Transverse colon (tissue), 4 donors: ENCODE measurements at regions not wholly inside any gene's neighbourhood (a gene's known extent, or its start where the extent isn't known, plus 50 kb on each side); places are given as distances from the start of the nearest gene placed in this dataset.

ENCODE experiments used
- CTCF ChIP-seq, 5 experiments: fragments of 200-600 bp in 3 of 5; fragments of 450-650 bp in 2 of 5; sonication (generic) in 3 of 5; IDR thresholded peaks; 1 replicate in 2 of 5; 2 replicates in 3 of 5; pipeline ENCODE4 v1.5.1; 2016 to 2017; ENCODE audit warnings: antibody characterized with exemption in 5 of 5, inconsistent platforms in 3 of 5, mild to moderate bottlenecking in 2 of 5, moderate library complexity in 1 of 5
- POLR2A ChIP-seq: fragments of 450-650 bp; IDR thresholded peaks from one replicate; pipeline ENCODE4 v1.6.1; 2016; ENCODE audit warnings: antibody characterized with exemption, mild to moderate bottlenecking, moderate library complexity
- POLR2AphosphoS5 ChIP-seq, 3 donors: sonication (generic); formaldehyde crosslinking; IDR thresholded peaks; one replicate each; pipeline ENCODE4 v1.6.1; 2016; ENCODE audit warnings: antibody characterized with exemption in 3 of 3

- TF ChIP-seq CTCF (IDR thresholded peaks at IDR 0.05) = no peak
- TF ChIP-seq POLR2A = no peak
- no peak for TF ChIP-seq POLR2AphosphoS5 (IDR thresholded peaks at IDR 0.05)
Observed at GRCh38 chr13:106432636-106433035, 102.8 kb downstream of the EFNB2 start.
